Astrocyte of the spinal cord (primary cell): ENCODE measurements at regions not wholly inside any gene's neighbourhood (a gene's known extent, or its start where the extent isn't known, plus 50 kb on each side); places are given as distances from the start of the nearest gene placed in this dataset.

Experiments used
- DNase-seq: peaks from one replicate; pipeline ENCODE4 v3.0.0; 2011; ENCODE audit warnings: low read depth, low spot score
- H3K4me3 ChIP-seq: 2 replicates; pipeline ENCODE4 v1.5.1; 2011; ENCODE audit warnings: low read depth, mild to moderate bottlenecking, low read length, moderate library complexity
- in situ Hi-C: cut with HindIII; loops from 2 replicates; pipeline ENCODE4 v1.10.0; 2017; ENCODE audit warnings: low sequenced_read_pairs
- TF ChIP-seq, protein P1 (sequence below): IDR thresholded peaks from 2 replicates; pipeline ENCODE4 v1.5.1; 2012; ENCODE audit warnings: low read depth, mild to moderate bottlenecking, low read length, inconsistent platforms

DNA sequence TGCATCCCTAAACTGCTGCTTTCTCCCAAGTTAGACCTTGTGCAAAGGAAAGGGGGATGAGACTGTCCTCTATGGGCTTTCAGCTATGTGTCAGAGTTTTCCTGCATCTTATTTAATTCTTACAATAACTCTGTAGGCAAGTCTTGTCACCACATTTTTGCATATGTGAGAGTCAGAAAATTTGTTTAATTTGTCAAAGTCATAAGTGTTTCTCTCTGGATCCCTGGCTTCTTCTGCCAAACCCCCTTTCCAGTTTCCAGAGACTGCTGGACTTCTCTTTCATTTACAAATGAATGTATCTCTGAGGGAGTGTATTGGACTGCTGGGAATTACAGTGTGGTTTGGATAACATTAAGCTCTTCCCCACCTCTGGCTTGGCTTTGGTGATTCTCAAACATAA, 877.6 kb upstream of the SEL1L start:
- in situ Hi-C loops, result no loop called here
- TF ChIP-seq, protein P1, sequence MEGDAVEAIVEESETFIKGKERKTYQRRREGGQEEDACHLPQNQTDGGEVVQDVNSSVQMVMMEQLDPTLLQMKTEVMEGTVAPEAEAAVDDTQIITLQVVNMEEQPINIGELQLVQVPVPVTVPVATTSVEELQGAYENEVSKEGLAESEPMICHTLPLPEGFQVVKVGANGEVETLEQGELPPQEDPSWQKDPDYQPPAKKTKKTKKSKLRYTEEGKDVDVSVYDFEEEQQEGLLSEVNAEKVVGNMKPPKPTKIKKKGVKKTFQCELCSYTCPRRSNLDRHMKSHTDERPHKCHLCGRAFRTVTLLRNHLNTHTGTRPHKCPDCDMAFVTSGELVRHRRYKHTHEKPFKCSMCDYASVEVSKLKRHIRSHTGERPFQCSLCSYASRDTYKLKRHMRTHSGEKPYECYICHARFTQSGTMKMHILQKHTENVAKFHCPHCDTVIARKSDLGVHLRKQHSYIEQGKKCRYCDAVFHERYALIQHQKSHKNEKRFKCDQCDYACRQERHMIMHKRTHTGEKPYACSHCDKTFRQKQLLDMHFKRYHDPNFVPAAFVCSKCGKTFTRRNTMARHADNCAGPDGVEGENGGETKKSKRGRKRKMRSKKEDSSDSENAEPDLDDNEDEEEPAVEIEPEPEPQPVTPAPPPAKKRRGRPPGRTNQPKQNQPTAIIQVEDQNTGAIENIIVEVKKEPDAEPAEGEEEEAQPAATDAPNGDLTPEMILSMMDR, result no peak
- no peak overlapping the region for H3K4me3 ChIP-seq
- DNase-seq, result no peak

DNA sequence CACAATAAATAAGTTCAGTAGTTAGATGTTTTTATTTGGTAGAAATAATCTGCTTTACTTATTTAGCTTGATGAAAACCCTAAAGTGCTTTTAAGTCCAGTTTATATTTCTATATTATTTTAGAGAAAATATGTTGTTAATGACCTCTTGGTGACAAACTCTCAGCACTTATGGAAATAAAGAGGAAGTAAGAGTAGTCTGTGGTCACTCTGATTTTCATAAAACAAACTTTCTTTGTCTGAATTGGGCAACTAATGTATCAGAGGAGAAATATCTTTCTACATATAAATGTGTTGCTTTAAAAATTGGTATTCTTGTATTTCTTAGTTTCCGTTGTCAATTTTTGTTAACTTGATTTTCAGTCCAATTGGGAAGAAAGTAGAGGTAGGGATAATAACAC, 878.9 kb upstream of the SEL1L start:
- no peak for DNase-seq
- no peak overlapping the region for H3K4me3 ChIP-seq
- TF ChIP-seq, protein P1, result no peak
- in situ Hi-C loops, result no loop called here

DNA sequence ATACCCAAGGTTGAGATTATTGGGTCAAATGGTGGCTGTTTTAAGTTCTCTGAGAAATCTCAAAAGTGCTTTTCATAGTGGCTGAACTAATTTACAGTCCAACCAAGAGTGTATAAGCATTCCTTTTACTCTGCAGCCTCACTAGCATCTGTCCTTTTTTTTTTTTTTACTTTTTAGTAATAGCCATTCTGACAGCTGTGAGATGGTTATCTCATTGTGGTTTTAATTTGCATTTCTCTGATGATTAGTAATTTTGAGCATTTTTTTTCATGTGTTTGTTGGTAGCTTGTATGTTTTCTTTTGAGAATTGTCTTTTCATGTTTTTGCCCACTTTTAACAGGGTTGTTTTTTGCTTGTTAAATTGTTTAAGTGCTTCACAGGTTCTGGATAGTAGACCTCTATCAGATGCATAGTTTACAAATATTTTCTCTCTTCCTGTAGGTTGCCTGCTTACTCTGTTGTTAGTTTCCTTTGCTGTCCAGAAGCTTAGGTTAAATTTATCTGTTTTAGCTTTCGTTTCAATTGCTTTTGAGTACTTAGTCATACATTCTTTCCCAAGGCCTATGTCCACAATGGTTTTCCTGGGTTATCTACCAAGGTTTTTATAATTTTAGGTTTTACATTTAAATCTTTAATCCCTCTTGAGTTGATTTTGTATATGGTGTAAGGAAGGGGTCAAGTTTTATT, 881.3 kb upstream of the SEL1L start:
- no peak overlapping the region for H3K4me3 ChIP-seq
- DNase-seq, result no peak
- TF ChIP-seq, protein P1, result no peak
- in situ Hi-C loops, result no loop called here

DNA sequence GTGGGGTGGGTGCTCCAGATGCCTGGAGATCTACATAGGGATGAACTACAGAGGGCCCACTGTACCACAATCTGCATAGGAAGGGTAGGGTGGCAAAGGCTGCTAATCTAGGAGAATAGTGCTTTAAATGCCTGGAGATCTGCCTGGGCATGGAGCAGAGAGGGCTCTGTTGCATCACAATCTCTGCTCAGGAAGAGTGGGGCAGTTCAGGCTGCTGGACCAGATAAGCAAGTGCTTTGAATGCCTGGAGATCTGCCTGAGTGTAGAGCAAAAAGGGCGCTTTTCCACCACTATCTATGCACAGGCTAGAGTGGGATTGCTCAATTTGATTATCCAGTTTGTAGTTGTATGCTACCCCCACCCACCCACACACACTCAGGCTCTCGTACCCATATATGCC, 886.3 kb upstream of the SEL1L start:
- TF ChIP-seq, protein P1, result no peak
- in situ Hi-C loops, result no loop called here
- DNase-seq, result no peak
- H3K4me3 ChIP-seq, result no peak overlapping the region

DNA sequence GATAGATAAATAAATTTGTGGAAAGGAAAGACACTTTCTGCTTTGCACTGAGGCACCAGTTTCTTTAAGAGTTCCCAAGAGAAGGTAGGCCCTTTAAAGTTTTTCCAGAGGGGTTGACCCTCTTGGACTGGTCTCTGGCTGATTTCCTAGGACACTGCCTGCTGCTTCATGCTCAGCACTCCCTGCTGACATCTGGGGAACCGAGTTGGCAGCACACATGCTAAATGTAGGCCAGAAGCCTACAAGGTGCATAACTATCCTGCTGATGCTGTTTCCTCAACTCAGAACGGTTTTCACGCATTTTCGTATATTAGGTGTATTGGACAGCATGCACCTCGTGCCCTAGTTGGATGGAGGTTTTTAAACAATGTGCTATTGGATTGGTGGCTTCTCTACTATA, 887.2 kb upstream of the SEL1L start:
- H3K4me3 ChIP-seq, result no peak overlapping the region
- DNase-seq, result no peak
- in situ Hi-C loops, result no loop called here
- TF ChIP-seq, protein P1, result no peak

DNA sequence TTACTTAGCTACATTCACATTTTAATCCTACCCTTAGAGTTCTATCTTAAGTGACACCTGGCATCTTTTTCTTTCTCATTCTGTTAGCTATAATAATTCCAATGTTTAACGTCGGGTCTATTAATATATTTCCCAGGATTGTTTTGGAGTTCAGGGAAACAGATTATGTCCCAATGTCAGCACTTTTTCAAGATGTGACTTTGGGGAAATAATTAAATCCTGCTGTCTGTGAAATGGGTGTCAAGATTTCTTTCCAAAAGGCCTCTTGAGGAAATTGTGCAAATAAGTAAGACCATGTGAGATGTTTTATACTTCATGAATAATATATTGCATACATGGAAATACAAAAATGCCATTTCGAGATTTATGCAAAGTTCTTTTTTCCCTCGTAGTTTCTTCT, 887.6 kb upstream of the SEL1L start:
- DNase-seq, result no peak
- H3K4me3 ChIP-seq, result no peak overlapping the region
- in situ Hi-C loops, result no loop called here
- TF ChIP-seq, protein P1, result no peak

DNA sequence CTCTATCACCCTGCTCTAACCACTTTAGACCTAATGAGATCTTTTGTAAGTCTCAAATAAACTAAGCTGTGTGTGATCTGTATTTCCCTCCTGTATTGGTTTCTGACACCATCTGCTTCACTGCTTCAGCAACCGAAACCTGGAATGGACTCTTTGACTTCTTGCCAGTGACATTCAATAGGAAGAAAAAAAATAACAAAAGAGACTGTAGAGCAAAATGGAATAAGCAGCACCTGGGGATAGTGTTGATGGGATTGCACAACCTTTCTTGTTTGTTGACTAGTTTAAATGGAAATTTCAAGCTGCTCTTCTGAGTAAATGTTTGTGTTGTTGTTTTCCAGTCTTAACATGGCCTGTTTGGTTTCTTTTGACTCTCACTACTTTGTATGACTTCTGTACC, 888.6 kb upstream of the SEL1L start:
- in situ Hi-C loops, result no loop called here
- DNase-seq, result no peak

More for the DNA sequence above, 888.6 kb upstream of the SEL1L start:
- TF ChIP-seq, protein P1, result no peak
- no peak overlapping the region for H3K4me3 ChIP-seq
